Fibroblast of mammary gland (primary cell): ENCODE measurements at regions not wholly inside any gene's neighbourhood (a gene's known extent, or its start where the extent isn't known, plus 50 kb on each side); places are given as distances from the start of the nearest gene placed in this dataset.

ENCODE experiments used
- DNase-seq: peaks from one replicate; pipeline ENCODE4 v3.0.0-alpha.2; 2010; ENCODE audit warnings: low read depth
- H3K4me3 ChIP-seq: 2 replicates; pipeline ENCODE4 v1.5.1; 2011; ENCODE audit warnings: low read depth, mild to moderate bottlenecking, low read length, moderate library complexity; ENCODE audit not compliant: control insufficient read depth
- CTCF ChIP-seq: conservative IDR thresholded peaks from 2 replicates; pipeline ENCODE4 v1.5.1; 2011; ENCODE audit warnings: low read depth, low read length, inconsistent platforms; ENCODE audit not compliant: control insufficient read depth, insufficient read depth

GRCh38 chr4:11722223-11722622 lies 293.5 kb upstream of the HS3ST1 start:
- H3K4me3 ChIP-seq, result no peak overlapping the region
- TF ChIP-seq CTCF, result no peak
- DNase-seq, result no peak

- DNase-seq, result peak; percentile 55
- H3K4me3 ChIP-seq, result no peak overlapping the region
- TF ChIP-seq CTCF, result peak; percentile 76
Observed at GRCh38 chr4:11720292-11720691, 291.6 kb upstream of the HS3ST1 start.

GRCh38 chr4:11719879-11720278 lies 291.2 kb upstream of the HS3ST1 start:
- no peak for TF ChIP-seq CTCF
- DNase-seq, result no peak
- H3K4me3 ChIP-seq, result no peak overlapping the region

GRCh38 chr4:11715753-11716521 lies 287.2 kb upstream of the HS3ST1 start:
- no peak overlapping the region for H3K4me3 ChIP-seq
- DNase-seq, result no peak
- no peak for TF ChIP-seq CTCF

GRCh38 chr4:11710453-11711093 lies 281.9 kb upstream of the HS3ST1 start:
- DNase-seq, result peak; percentile 46
- no peak for TF ChIP-seq CTCF
- H3K4me3 ChIP-seq, result no peak overlapping the region

GRCh38 chr4:11704186-11704830 lies 275.6 kb upstream of the HS3ST1 start:
- H3K4me3 ChIP-seq, result no peak overlapping the region
- DNase-seq, result no peak
- TF ChIP-seq CTCF, result no peak
